ENCODE measurements at regions not wholly inside any gene's neighbourhood (a gene's known extent, or its start where the extent isn't known, plus 50 kb on each side); places are given as distances from the start of the nearest gene placed in this dataset.
"Not testable (repeated sequence)": the region's sequence is repeated elsewhere in the genome, so short reads cannot be mapped to it uniquely, and the experiment has no call there.

GRCh38 chr21:14889080-14889810, 175.6 kb downstream of the NRIP1 start:
- Mint-ChIP-seq H3K27me3 (ENCODE audit: low read depth) (no peaks in the 10 kb centered on the region), H3K4me1 (peaks cover 9% of the 10 kb centered on the region), H3K9me3 (no peaks in the 10 kb centered on the region), H3K27ac (peak overlapping the region in 1 of 3 experiments; percentile 10), H3K4me3 (no peak overlapping the region), H3K36me3 (ENCODE audit: low read depth) (no peaks in the 10 kb centered on the region)
- no peak for TF ChIP-seq CTCF (IDR thresholded peaks at IDR 0.05; ENCODE audit: unreplicated experiment in 3 of 3)

GRCh38 chr21:14888202-14888601, 176.6 kb downstream of the NRIP1 start:
- no peaks in the 10 kb centered on the region for H3K9me3 Mint-ChIP-seq
- no peaks in the 10 kb centered on the region for H3K27me3 Mint-ChIP-seq (ENCODE audit: low read depth)
- no peaks in the 10 kb centered on the region for H3K36me3 Mint-ChIP-seq (ENCODE audit: low read depth)
- H3K27ac Mint-ChIP-seq: no peak overlapping the region
- no peak for TF ChIP-seq CTCF (IDR thresholded peaks at IDR 0.05; ENCODE audit: unreplicated experiment in 3 of 3)
- H3K4me3 Mint-ChIP-seq: no peak overlapping the region
- peaks cover 9% of the 10 kb centered on the region for H3K4me1 Mint-ChIP-seq

- H3K36me3 Mint-ChIP-seq (ENCODE audit: low read depth): peaks cover 3% of the 10 kb centered on the region
- H3K9me3 Mint-ChIP-seq: no peaks in the 10 kb centered on the region
- peaks cover 9% of the 10 kb centered on the region for H3K4me1 Mint-ChIP-seq
- TF ChIP-seq CTCF (IDR thresholded peaks at IDR 0.05; ENCODE audit: unreplicated experiment in 3 of 3): no peak
- H3K4me3 Mint-ChIP-seq: no peak overlapping the region
- no peak overlapping the region for H3K27ac Mint-ChIP-seq
- H3K27me3 Mint-ChIP-seq (ENCODE audit: low read depth): no peaks in the 10 kb centered on the region
Measured at GRCh38 chr21:14886001-14886400, 178.8 kb downstream of the NRIP1 start.

GRCh38 chr21:14883351-14883750, 181.4 kb downstream of the NRIP1 start:
- Mint-ChIP-seq H3K36me3 (ENCODE audit: low read depth) (peaks cover 8% of the 10 kb centered on the region), H3K4me1 (peaks cover 5% of the 10 kb centered on the region), H3K27ac (no peak overlapping the region), H3K4me3 (no peak overlapping the region), H3K27me3 (ENCODE audit: low read depth) (no peaks in the 10 kb centered on the region), H3K9me3 (no peaks in the 10 kb centered on the region)
- TF ChIP-seq CTCF (IDR thresholded peaks at IDR 0.05; ENCODE audit: unreplicated experiment in 3 of 3): no peak

GRCh38 chr21:14882545-14882944, 182.3 kb downstream of the NRIP1 start:
- H3K27me3 Mint-ChIP-seq (ENCODE audit: low read depth); H3K36me3 Mint-ChIP-seq (ENCODE audit: low read depth); H3K27ac Mint-ChIP-seq; H3K4me3 Mint-ChIP-seq; H3K9me3 Mint-ChIP-seq: not testable (repeated sequence)
- H3K4me1 Mint-ChIP-seq: peaks cover 12% of the 10 kb centered on the region

- Mint-ChIP-seq H3K36me3 (ENCODE audit: low read depth) (peaks cover 9% of the 10 kb centered on the region), H3K9me3 (no peaks in the 10 kb centered on the region), H3K4me3 (no peak overlapping the region), H3K27me3 (ENCODE audit: low read depth) (no peaks in the 10 kb centered on the region), H3K27ac (no peak overlapping the region), H3K4me1 (peaks cover 15% of the 10 kb centered on the region)
- no peak for TF ChIP-seq CTCF (IDR thresholded peaks at IDR 0.05; ENCODE audit: unreplicated experiment in 3 of 3)
Measured at GRCh38 chr21:14881863-14882499, 182.8 kb downstream of the NRIP1 start.
